HG03571 (cell line): ENCODE measurements at regions not wholly inside any gene's neighbourhood (a gene's known extent, or its start where the extent isn't known, plus 50 kb on each side); places are given as distances from the start of the nearest gene placed in this dataset.

Experiments
- ATAC-seq: cut with Tn5 transposase; IDR thresholded peaks from one replicate; pipeline ENCODE4 v1.9.1; 2021; ENCODE audit not compliant: unreplicated experiment

- no peak for ATAC-seq
These were observed 78.8 kb downstream of the TET3 start for GRCh38 chr2:74063486-74063885.

GRCh38 chr2:74065456-74065855 is 80.7 kb downstream of the TET3 start:
- ATAC-seq: no peak

GRCh38 chr2:74066491-74067203 is 81.1 kb downstream of the BOLA3 start:
- no peak for ATAC-seq

- no peak for ATAC-seq
These were observed 80.4 kb downstream of the BOLA3 start for GRCh38 chr2:74067221-74067747.

- ATAC-seq: no peak
These were observed 76.7 kb downstream of the BOLA3 start for GRCh38 chr2:74070991-74071390.

GRCh38 chr2:74071426-74071825 is 76.3 kb downstream of the BOLA3 start:
- ATAC-seq: no peak

- ATAC-seq: no peak
These were observed 75.1 kb downstream of the BOLA3 start for GRCh38 chr2:74072565-74072964.

- no peak for ATAC-seq
These were observed 73.2 kb downstream of the BOLA3 start for GRCh38 chr2:74074487-74074886.

GRCh38 chr2:74076074-74076470 is 71.6 kb downstream of the BOLA3 start:
- ATAC-seq: no peak

- no peak for ATAC-seq
These were observed 70.1 kb downstream of the BOLA3 start for GRCh38 chr2:74077636-74078035.

- no peak for ATAC-seq
These were observed 69.2 kb downstream of the BOLA3 start for GRCh38 chr2:74078466-74078865.

GRCh38 chr2:74079522-74080341 is 68.0 kb downstream of the BOLA3 start:
- peak; percentile 55 for ATAC-seq

GRCh38 chr2:74080346-74080745 is 67.4 kb downstream of the BOLA3 start:
- no peak for ATAC-seq

GRCh38 chr2:74081030-74081762 is 66.5 kb downstream of the BOLA3 start:
- no peak for ATAC-seq

- no peak for ATAC-seq
These were observed 66.0 kb downstream of the BOLA3 start for GRCh38 chr2:74081763-74082110.

- ATAC-seq: no peak
These were observed 64.0 kb downstream of the BOLA3 start for GRCh38 chr2:74083750-74084149.
